ENCODE measurements at regions not wholly inside any gene's neighbourhood (a gene's known extent, or its start where the extent isn't known, plus 50 kb on each side); places are given as distances from the start of the nearest gene placed in this dataset.

DNA sequence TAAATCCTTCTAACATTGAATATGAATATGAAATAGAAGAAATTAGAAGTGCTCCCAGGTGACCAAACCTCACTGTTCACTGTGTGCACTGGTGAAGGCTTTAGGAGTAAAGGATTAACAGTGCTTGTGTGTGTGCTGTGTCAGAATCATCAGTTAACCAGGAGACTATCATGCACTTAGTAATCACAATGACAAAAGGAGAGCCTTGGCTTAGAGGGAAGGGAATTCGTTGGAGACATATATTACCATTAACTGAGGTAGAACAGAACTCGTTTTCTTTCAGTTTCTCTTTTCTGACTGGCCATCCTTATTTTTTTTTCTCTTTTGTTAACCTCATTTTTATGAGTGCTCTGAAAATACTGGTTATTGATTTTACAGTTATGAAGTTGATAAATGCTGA is 213.3 kb upstream of the GBE1 start:
- TF ChIP-seq SRSF1 (IDR thresholded peaks at IDR 0.05; ENCODE audit: low read depth, low read length) (no peak), ZNF830 (CRISPR knock-in tag; IDR thresholded peaks at IDR 0.05) (no peak), SMARCA4 (IDR thresholded peaks at IDR 0.05) (no peak), POLR2A (conservative IDR thresholded peaks at IDR 0.05) (no peak), RAD21 (CRISPR knock-in tag; conservative IDR thresholded peaks at IDR 0.05 in 1 of 2, IDR thresholded peaks at IDR 0.05 in 1 of 2) (no peak), NR3C1 (CRISPR knock-in tag; IDR thresholded peaks at IDR 0.05) (no peak)
